SU-DHL-6 (cell line): ENCODE measurements at regions not wholly inside any gene's neighbourhood (a gene's known extent, or its start where the extent isn't known, plus 50 kb on each side); places are given as distances from the start of the nearest gene placed in this dataset.

Experiments used
- EZH2phosphoT487 ChIP-seq: fragments of 200-600 bp; sonication (generic), shearing (Covaris generic); conservative IDR thresholded peaks from 2 replicates; pipeline ENCODE4 v1.6.1; 2018; ENCODE audit warnings: mild to moderate bottlenecking, antibody characterized with exemption, low read length, moderate library complexity, mixed read lengths
- TF ChIP-seq, protein P1 (sequence below): fragments of 200-600 bp; sonication (generic); IDR thresholded peaks from one replicate; pipeline ENCODE4 v1.5.1; 2017; ENCODE audit warnings: antibody characterized with exemption, mild to moderate bottlenecking, low read length, moderate library complexity; ENCODE audit not compliant: insufficient read depth, poor library complexity, severe bottlenecking

- TF ChIP-seq, protein P1, sequence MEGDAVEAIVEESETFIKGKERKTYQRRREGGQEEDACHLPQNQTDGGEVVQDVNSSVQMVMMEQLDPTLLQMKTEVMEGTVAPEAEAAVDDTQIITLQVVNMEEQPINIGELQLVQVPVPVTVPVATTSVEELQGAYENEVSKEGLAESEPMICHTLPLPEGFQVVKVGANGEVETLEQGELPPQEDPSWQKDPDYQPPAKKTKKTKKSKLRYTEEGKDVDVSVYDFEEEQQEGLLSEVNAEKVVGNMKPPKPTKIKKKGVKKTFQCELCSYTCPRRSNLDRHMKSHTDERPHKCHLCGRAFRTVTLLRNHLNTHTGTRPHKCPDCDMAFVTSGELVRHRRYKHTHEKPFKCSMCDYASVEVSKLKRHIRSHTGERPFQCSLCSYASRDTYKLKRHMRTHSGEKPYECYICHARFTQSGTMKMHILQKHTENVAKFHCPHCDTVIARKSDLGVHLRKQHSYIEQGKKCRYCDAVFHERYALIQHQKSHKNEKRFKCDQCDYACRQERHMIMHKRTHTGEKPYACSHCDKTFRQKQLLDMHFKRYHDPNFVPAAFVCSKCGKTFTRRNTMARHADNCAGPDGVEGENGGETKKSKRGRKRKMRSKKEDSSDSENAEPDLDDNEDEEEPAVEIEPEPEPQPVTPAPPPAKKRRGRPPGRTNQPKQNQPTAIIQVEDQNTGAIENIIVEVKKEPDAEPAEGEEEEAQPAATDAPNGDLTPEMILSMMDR, result peak; percentile 82
- TF ChIP-seq EZH2phosphoT487, result no peak
Measured at GRCh38 chr2:63692002-63692606, 103.3 kb downstream of the MDH1 start.
